H1 (cell line): ENCODE measurements at regions not wholly inside any gene's neighbourhood (a gene's known extent, or its start where the extent isn't known, plus 50 kb on each side); places are given as distances from the start of the nearest gene placed in this dataset.

ENCODE experiments used
- CTCF ChIA-PET: fragments of 300-600 bp; sonication (Branson Sonifier 250); formaldehyde crosslinking; loops from one replicate; lab custom pipeline; 2021; ENCODE audit not compliant: partially characterized antibody; lab: Charles Lee
- POLR2A ChIA-PET: fragments of 300-600 bp; sonication (Branson Sonifier 250); formaldehyde crosslinking; loops from one replicate; lab custom pipeline; 2021; ENCODE audit warnings: inconsistent platforms; ENCODE audit not compliant: partially characterized antibody; lab: Charles Lee
- DNase-seq, 2 experiments: peaks; one replicate each; pipeline versions ENCODE4 v3.0.0 to v3.0.0-alpha.2; 2010 to 2022; ENCODE audit warnings: low spot score in 2 of 2, low read depth in 1 of 2, mixed read lengths in 1 of 2
- FAIRE-seq: peaks from 2 replicates; lab custom pipeline; 2011; peaks lifted over from hg19 to GRCh38; lab: Jason Lieb, UNC
- H2AFZ ChIP-seq: 2 replicates; pipeline ENCODE4 v1.8.1; 2012; ENCODE audit warnings: low read length, inconsistent platforms
- H2AK5ac ChIP-seq: 2 replicates; pipeline ENCODE4 v1.6.1; 2013; ENCODE audit warnings: low read depth, low read length
- H2BK120ac ChIP-seq: replicated peaks from 2 replicates; pipeline ENCODE3; 2013; ENCODE audit warnings: low read depth, low read length, inconsistent platforms
- H2BK12ac ChIP-seq: 2 replicates; pipeline ENCODE4 v1.6.1; 2013; ENCODE audit warnings: low read depth, low read length
- H2BK15ac ChIP-seq: 2 replicates; pipeline ENCODE4 v1.6.1; 2013; ENCODE audit warnings: low read length
- H2BK20ac ChIP-seq: 2 replicates; pipeline ENCODE4 v1.6.1; 2013; ENCODE audit warnings: low read length
- H2BK5ac ChIP-seq: 2 replicates; pipeline ENCODE4 v1.6.1; 2013; ENCODE audit warnings: low read depth, low read length
- H3K14ac ChIP-seq: 2 replicates; pipeline ENCODE4 v1.6.1; 2013; ENCODE audit warnings: inconsistent platforms; ENCODE audit not compliant: insufficient read length
- H3K18ac ChIP-seq: 2 replicates; pipeline ENCODE4 v1.6.1; 2013; ENCODE audit warnings: low read length; ENCODE audit errors: extremely low read depth
- H3K23ac ChIP-seq: 2 replicates; pipeline ENCODE4 v1.6.1; 2013; ENCODE audit warnings: inconsistent platforms; ENCODE audit not compliant: insufficient read length
- H3K23me2 ChIP-seq: 2 replicates; pipeline ENCODE4 v1.6.1; 2013; ENCODE audit warnings: low read depth, low read length
- H3K27ac ChIP-seq: 2 replicates; pipeline ENCODE4 v1.6.1; 2011; ENCODE audit warnings: low read depth, low read length, inconsistent platforms
- H3K27me3 ChIP-seq, 4 experiments: replicated peaks in 1 of 4; 1 replicate in 1 of 4; 2 replicates in 3 of 4; pipeline versions ENCODE4 v1.6.1 to v1.8.1; 2011 to 2013; ENCODE audit warnings: low read length in 3 of 4, mild to moderate bottlenecking in 3 of 4, inconsistent platforms in 2 of 4, mixed read lengths in 2 of 4, moderate library complexity in 1 of 4; ENCODE audit not compliant: control insufficient read depth in 3 of 4, insufficient read depth in 3 of 4; ENCODE audit errors: extremely low read depth in 1 of 4
- H3K36me3 ChIP-seq, 4 experiments: 2 replicates each; pipeline versions ENCODE4 v1.6.1 to v1.8.1; 2011 to 2013; ENCODE audit warnings: mild to moderate bottlenecking in 4 of 4, low read length in 3 of 4, moderate library complexity in 2 of 4, control low read depth in 1 of 4, inconsistent platforms in 1 of 4; ENCODE audit not compliant: insufficient read depth in 4 of 4, control insufficient read depth in 2 of 4
- H3K4ac ChIP-seq: replicated peaks from 2 replicates; pipeline ENCODE3; 2013; ENCODE audit warnings: low read length, low read depth, mixed read lengths, inconsistent platforms; ENCODE audit not compliant: insufficient read length
- H3K4me1 ChIP-seq, 4 experiments: replicated peaks in 1 of 4; 1 replicate in 1 of 4; 2 replicates in 3 of 4; pipeline versions ENCODE4 v1.6.1 to v1.8.1; 2011 to 2013; ENCODE audit warnings: low read length in 3 of 4, inconsistent platforms in 2 of 4, mixed read lengths in 1 of 4; ENCODE audit not compliant: insufficient read depth in 4 of 4, control insufficient read depth in 3 of 4
- H3K4me2 ChIP-seq, 2 experiments: 2 replicates each; pipeline versions ENCODE4 v1.6.1 to v1.8.1; 2011 to 2013; ENCODE audit warnings: low read depth in 2 of 2, low read length in 2 of 2, control low read depth in 1 of 2, inconsistent platforms in 1 of 2, mild to moderate bottlenecking in 1 of 2; ENCODE audit not compliant: insufficient read depth in 1 of 2
- H3K4me3 ChIP-seq, 4 experiments: fragments of 200-600, 300-600 bp in 1 of 4; sonication (generic), shearing (Covaris generic), sonication (Bioruptor Twin) in 1 of 4; 2 replicates each; pipeline versions ENCODE4 v1.5.1 to v1.8.1; 2011 to 2016; ENCODE audit warnings: low read length in 4 of 4, low read depth in 3 of 4, control low read depth in 2 of 4, inconsistent platforms in 2 of 4, mild to moderate bottlenecking in 2 of 4, mixed read lengths in 1 of 4, moderate library complexity in 1 of 4; ENCODE audit not compliant: insufficient read depth in 2 of 4; ENCODE audit errors: extremely low read depth in 1 of 4
- H3K56ac ChIP-seq: replicated peaks from 2 replicates; pipeline ENCODE3; 2013; ENCODE audit warnings: low read depth, mild to moderate bottlenecking, mixed read lengths, low read length, inconsistent platforms; ENCODE audit not compliant: insufficient read length
- H3K79me1 ChIP-seq: 2 replicates; pipeline ENCODE4 v1.6.1; 2013; ENCODE audit warnings: low read depth, low read length, control low read depth
- H3K79me2 ChIP-seq, 2 experiments: 2 replicates each; pipeline versions ENCODE4 v1.6.1 to v1.8.1; 2012 to 2013; ENCODE audit warnings: low read length in 2 of 2, mild to moderate bottlenecking in 2 of 2, inconsistent platforms in 1 of 2; ENCODE audit not compliant: insufficient read depth in 2 of 2, control insufficient read depth in 1 of 2
- H3K9ac ChIP-seq, 4 experiments: replicated peaks in 1 of 4; 1 replicate in 1 of 4; 2 replicates in 3 of 4; pipeline versions ENCODE4 v1.6.1 to v1.8.1; 2011 to 2013; ENCODE audit warnings: low read depth in 3 of 4, low read length in 3 of 4, control low read depth in 2 of 4, mild to moderate bottlenecking in 2 of 4, moderate library complexity in 2 of 4, inconsistent platforms in 1 of 4; ENCODE audit errors: extremely low read depth in 1 of 4
- H3K9me3 ChIP-seq, 2 experiments: 2 replicates each; pipeline versions ENCODE4 v1.6.1 to v1.8.1; 2012 to 2013; ENCODE audit warnings: mild to moderate bottlenecking in 2 of 2, moderate library complexity in 2 of 2, control low read depth in 1 of 2, inconsistent platforms in 1 of 2, low read depth in 1 of 2, low read length in 1 of 2, mixed read lengths in 1 of 2; ENCODE audit not compliant: insufficient read depth in 2 of 2
- H4K20me1 ChIP-seq, 2 experiments: replicated peaks in 1 of 2; 2 replicates each; pipeline versions ENCODE3 to v1.8.1; 2011 to 2013; ENCODE audit warnings: inconsistent platforms in 2 of 2, low read length in 2 of 2, mild to moderate bottlenecking in 1 of 2; ENCODE audit not compliant: insufficient read depth in 2 of 2, control insufficient read depth in 1 of 2
- H4K5ac ChIP-seq: 2 replicates; pipeline ENCODE4 v1.6.1; 2013; ENCODE audit warnings: low read length, low read depth, mixed read lengths, inconsistent platforms; ENCODE audit not compliant: insufficient read length
- H4K8ac ChIP-seq: 2 replicates; pipeline ENCODE4 v1.8.0; 2013; ENCODE audit warnings: mild to moderate bottlenecking, moderate library complexity, low read length, inconsistent platforms; ENCODE audit not compliant: insufficient read depth; ENCODE audit errors: extremely low read depth
- H4K91ac ChIP-seq: replicated peaks from 2 replicates; pipeline ENCODE3; 2013; ENCODE audit warnings: low read length, mixed read lengths, inconsistent platforms; ENCODE audit not compliant: insufficient read length
- E2F6 ChIP-seq: IDR thresholded peaks from 2 replicates; pipeline ENCODE4 v1.6.1; 2012; ENCODE audit warnings: inconsistent platforms
- TCF12 ChIP-seq: IDR thresholded peaks from 2 replicates; pipeline ENCODE4 v1.6.1; 2011; ENCODE audit warnings: low read depth, mild to moderate bottlenecking, low read length
- WGBS, 2 experiments: shearing (Covaris generic) in 1 of 2; methylation state at CpG; one replicate each; pipeline versions ENCODE4 v1.1.6 to v1.1.7; 2013 to 2015; ENCODE audit warnings: low lambda C conversion rate in 2 of 2, mixed read lengths in 2 of 2, inconsistent platforms in 1 of 2, low coverage in 1 of 2, missing lambda C conversion rate in 1 of 2; ENCODE audit not compliant: insufficient replicate concordance in 2 of 2, insufficient coverage in 1 of 2, insufficient read length in 1 of 2; ENCODE audit errors: extremely low coverage in 1 of 2, missing lambda C conversion rate in 1 of 2; 5-methylcytosine and 5-hydroxymethylcytosine counted together

- Histone ChIP-seq H3K36me3 (no peaks in the 10 kb centered on the region), H2AFZ (no peak overlapping the region), H3K4me1 (no peaks in the 10 kb centered on the region), H2BK15ac (no peak overlapping the region), H3K9me3 (no peaks in the 10 kb centered on the region), H3K14ac (no peak overlapping the region), H3K4me2 (no peak overlapping the region), H3K27me3 (no peaks in the 10 kb centered on the region), H3K4ac (no peak overlapping the region), H2BK120ac (no peak overlapping the region), H3K18ac (no peak overlapping the region), H3K9ac (no peak overlapping the region), H3K23ac (no peak overlapping the region), H3K79me2 (no peaks in the 10 kb centered on the region), H2BK12ac (no peak overlapping the region), H2BK5ac (no peak overlapping the region), H3K23me2 (no peaks in the 10 kb centered on the region), H4K91ac (no peak overlapping the region), H4K20me1 (no peaks in the 10 kb centered on the region), H2BK20ac (no peak overlapping the region), H3K27ac (no peak overlapping the region), H3K79me1 (no peaks in the 10 kb centered on the region), H4K5ac (no peak overlapping the region), H4K8ac (no peak overlapping the region), H2AK5ac (no peak overlapping the region), H3K56ac (no peak overlapping the region), H3K4me3 (no peak overlapping the region)
- ChIA-PET POLR2A (no interaction called here), CTCF (interaction anchor here (0.7 kb wide), 1 partner anchor 669 kb away, joined by 3 read pairs; no protein-coding TSS in a partner anchor)
- FAIRE-seq = no peak
- no peak for DNase-seq
- TF ChIP-seq TCF12 = no peak
- no peak for TF ChIP-seq E2F6
- WGBS, 2 experiments = 94% methylated on average over 4 of the region's 4 CpGs; no CpG with 5 or more reads in 1 of the 2 experiments
These were observed 160.2 kb upstream of the KCTD3 start for GRCh38 chr1:215406927-215407326.
